Urinary bladder (tissue), 3 donors: ENCODE measurements at regions not wholly inside any gene's neighbourhood (a gene's known extent, or its start where the extent isn't known, plus 50 kb on each side); places are given as distances from the start of the nearest gene placed in this dataset.

ENCODE experiments used
- DNase-seq: peaks from one replicate; pipeline ENCODE4 v3.0.0-alpha.2; 2015; ENCODE audit errors: extremely low spot score
- H3K27ac ChIP-seq: one replicate; pipeline ENCODE4 v1.5.1; 2013; ENCODE audit warnings: low read depth, mild to moderate bottlenecking, moderate library complexity
- H3K36me3 ChIP-seq: one replicate; pipeline ENCODE4 v1.6.1; 2013; ENCODE audit warnings: mild to moderate bottlenecking, moderate library complexity; ENCODE audit not compliant: insufficient read depth
- H3K4me1 ChIP-seq: one replicate; pipeline ENCODE4 v1.6.1; 2013; ENCODE audit warnings: mild to moderate bottlenecking, moderate library complexity; ENCODE audit not compliant: insufficient read depth
- H3K4me3 ChIP-seq: one replicate; pipeline ENCODE4 v1.5.1; 2013; ENCODE audit warnings: low read depth, low read length
- WGBS: extraction: QIAGEN DNeasy Blood & Tissue Kit; methylation state at CpG from one replicate; pipeline ENCODE4 v1.1.7; 2013; 5-methylcytosine and 5-hydroxymethylcytosine counted together
- donor health status: healthy with polysubstance abuse.
- donor health status: healthy.

DNA sequence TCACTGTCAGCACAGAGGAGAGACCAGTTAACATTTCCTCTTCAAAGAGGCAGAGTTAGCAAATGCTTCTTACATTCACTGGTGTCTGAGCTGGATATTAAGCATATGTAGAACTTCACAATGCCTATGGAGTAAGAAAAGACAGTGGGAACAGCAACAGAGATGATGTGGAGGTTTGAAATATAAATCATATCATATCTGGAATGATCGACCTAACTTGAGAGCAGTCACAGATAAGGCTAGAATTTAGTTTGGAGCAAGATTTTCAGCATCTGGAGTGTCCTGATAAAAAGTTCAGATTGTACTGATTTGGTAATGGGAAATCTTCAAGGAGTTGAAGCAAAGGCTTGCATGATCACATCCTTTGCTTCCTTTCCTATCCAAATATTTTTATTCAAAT lies 90.5 kb upstream of the ANKRD50 start:
- H3K4me1 ChIP-seq = no peaks in the 10 kb centered on the region
- WGBS = 16% methylated on average over 1 of the region's 1 CpG
- peak; percentile 7 for DNase-seq
- H3K27ac ChIP-seq = no peak overlapping the region
- no peaks in the 10 kb centered on the region for H3K36me3 ChIP-seq
- no peak overlapping the region for H3K4me3 ChIP-seq

DNA sequence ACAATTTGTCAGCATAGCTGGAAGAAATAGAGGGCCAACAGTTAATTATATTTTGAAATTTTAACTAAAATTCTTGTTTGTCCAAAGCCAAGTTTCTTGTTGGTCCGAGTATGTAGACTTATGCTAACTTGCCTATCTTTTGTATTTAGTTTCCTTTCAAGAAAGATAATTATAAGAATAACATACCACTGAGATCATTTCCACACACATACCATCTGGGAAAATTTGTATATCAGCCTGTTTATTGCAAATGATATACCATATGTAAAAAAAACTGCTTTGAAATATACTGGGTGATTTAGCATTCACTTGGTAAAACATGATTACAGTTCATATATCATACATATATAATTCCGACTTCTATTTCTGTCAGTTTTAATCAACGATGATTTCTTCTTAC lies 84.7 kb upstream of the ANKRD50 start:
- 70% methylated on average over 3 of the region's 3 CpGs for WGBS
- H3K27ac ChIP-seq = no peak overlapping the region
- no peaks in the 10 kb centered on the region for H3K4me1 ChIP-seq
- no peak for DNase-seq
- H3K36me3 ChIP-seq = no peaks in the 10 kb centered on the region
- H3K4me3 ChIP-seq = no peak overlapping the region

DNA sequence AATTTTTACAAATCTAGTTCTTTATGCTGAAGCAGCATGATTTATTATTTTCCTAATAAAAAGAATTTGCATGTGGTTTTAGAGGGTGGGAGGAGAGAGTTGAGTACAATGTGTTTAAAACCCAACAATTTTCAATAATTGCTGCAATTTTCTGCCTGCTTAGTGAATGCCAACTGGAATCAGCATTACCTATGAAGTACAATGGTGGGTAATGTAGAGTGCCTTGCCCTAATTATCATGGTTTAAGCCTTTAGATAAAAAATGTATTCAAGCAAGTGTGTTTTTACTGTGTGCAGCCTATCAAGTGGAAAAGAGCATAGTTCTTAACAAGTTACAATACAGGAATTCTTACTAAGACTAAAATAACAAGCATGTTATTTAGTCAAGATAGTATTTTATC lies 77.9 kb upstream of the ANKRD50 start:
- no peak for DNase-seq
- no peak overlapping the region for H3K4me3 ChIP-seq
- no peak overlapping the region for H3K27ac ChIP-seq
- no peaks in the 10 kb centered on the region for H3K4me1 ChIP-seq
- no peaks in the 10 kb centered on the region for H3K36me3 ChIP-seq

- H3K36me3 ChIP-seq = no peaks in the 10 kb centered on the region
- no peak overlapping the region for H3K4me3 ChIP-seq
- H3K4me1 ChIP-seq = no peaks in the 10 kb centered on the region
- H3K27ac ChIP-seq = no peak overlapping the region
- WGBS = 72% methylated on average over 2 of the region's 2 CpGs
- no peak for DNase-seq
Measured at GRCh38 chr4:124786634-124787033, 74.1 kb upstream of the ANKRD50 start.

DNA sequence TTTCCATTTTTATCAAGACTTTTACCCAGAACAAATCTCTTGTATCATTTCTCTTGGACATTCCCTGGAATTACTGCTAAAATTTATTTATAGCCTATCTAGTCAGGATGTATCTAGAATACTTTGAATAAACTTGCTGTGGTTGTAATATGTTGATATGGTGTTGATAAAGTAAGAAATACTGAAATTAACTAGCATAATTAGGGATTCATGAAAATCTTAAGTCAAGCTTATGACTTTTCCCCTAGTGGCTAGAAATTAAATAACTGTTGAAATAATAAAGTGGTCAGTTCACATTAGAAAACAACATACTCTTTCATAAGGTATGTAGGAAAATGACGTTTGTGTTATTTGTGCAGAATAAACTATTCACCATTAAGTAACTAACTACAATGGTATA lies 73.1 kb upstream of the ANKRD50 start:
- H3K36me3 ChIP-seq = no peaks in the 10 kb centered on the region
- no peak for DNase-seq
- no peak overlapping the region for H3K4me3 ChIP-seq
- WGBS = 77% methylated on average over 1 of the region's 1 CpG
- H3K4me1 ChIP-seq = no peaks in the 10 kb centered on the region
- no peak overlapping the region for H3K27ac ChIP-seq

DNA sequence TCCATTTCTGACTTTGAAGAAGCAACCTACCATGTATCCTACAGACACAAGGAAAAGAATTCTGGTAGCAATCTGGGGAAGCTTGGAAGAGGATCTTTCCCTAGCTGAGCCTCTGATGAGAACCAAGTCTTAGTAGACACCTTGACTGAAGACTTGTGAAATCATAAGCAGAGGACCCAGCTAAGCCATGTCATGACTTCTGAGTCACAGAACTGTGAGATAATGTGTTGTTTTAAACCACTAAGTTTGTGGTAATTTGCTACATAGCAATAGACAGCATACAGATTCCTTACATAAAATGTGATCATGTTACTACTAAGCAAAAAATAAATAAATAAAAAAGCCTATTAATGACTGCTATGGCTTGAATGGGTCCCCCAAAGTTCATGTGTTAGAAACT lies 71.3 kb upstream of the ANKRD50 start:
- DNase-seq = no peak
- no peaks in the 10 kb centered on the region for H3K4me1 ChIP-seq

DNA sequence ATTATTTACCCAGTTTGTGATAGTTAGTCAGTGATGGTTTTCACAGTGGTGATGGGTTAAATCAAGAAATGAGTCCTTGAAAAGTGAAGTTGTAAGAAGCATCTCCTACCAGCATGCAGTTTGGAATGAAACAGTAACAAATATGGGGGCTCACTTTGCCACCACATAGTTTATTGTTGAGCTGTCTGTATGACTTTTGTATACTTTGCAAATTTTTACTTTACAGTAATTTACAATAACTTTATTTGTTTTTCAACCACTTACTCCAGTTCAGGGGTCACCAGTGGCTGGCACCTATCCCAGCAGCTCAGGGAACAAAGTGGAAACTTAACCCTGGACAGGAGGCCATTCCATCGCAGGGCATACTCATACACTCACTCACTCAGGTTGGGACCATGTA lies 64.5 kb upstream of the ANKRD50 start:
- WGBS = 83% methylated on average over 1 of the region's 1 CpG

More for the DNA sequence above, 71.3 kb upstream of the ANKRD50 start:
- no peak overlapping the region for H3K4me3 ChIP-seq
- H3K27ac ChIP-seq = no peak overlapping the region
- H3K36me3 ChIP-seq = no peaks in the 10 kb centered on the region

DNA sequence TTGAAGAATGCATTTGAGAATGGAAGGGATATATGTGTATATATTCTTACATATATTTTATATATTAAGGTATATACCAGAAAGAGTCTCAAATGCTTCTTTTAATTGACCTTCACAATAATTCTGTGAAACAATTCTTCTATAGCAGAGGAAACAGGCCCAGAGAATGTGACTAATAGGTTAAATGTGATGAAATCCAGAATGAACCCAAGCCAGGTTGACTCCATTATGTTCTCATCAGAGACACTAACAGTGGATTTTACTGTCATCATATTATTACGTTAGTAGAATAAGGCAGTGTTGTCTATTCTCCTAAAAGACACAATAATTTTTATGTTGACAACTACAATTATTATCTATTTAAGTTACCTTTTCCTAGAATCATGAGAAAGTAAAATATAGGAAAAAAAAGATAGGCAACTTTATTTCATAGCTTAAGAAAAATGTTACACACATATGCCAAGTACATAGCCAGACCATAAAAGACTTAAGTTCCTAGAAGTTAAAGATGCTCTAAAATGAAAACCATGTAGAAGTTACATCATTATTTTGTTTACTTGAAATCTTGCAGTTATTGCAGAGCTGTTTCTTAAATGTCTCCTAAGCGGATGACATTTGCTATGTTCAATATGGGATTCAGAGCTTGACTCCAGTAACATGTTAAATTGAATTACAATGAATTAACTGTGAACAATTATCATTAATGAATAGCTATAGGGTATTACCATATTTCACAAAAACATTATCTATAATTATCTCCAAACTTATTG lies 56.2 kb upstream of the ANKRD50 start:
- no peaks in the 10 kb centered on the region for H3K36me3 ChIP-seq
- no peak overlapping the region for H3K27ac ChIP-seq
- 45% methylated on average over 2 of the region's 2 CpGs for WGBS
- H3K4me1 ChIP-seq = no peaks in the 10 kb centered on the region
- DNase-seq = no peak
- no peak overlapping the region for H3K4me3 ChIP-seq

More for the DNA sequence above, 64.5 kb upstream of the ANKRD50 start:
- Histone ChIP-seq H3K4me3 (no peak overlapping the region), H3K36me3 (no peaks in the 10 kb centered on the region), H3K27ac (no peak overlapping the region), H3K4me1 (no peaks in the 10 kb centered on the region)
- DNase-seq = no peak

DNA sequence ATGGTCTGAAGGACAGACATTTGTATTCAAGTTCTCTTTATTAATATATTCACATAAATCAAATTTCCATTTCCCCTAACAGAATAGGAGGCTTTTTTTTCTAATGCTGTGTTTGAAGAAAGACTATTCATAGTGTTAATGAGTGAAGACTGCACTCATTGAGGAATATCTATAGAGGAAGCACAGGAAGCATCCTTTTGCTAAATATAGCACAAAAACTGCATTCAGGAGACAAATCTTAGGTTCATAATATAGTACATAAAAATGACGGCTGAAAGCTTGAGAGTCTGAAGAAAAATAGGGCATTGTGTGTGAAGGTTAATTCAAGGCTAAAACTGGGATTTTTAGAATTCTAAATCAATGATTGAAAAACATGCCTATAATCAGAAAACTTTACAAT lies 50.4 kb upstream of the ANKRD50 start:
- WGBS = 65% methylated on average over 1 of the region's 1 CpG
- H3K27ac ChIP-seq = no peak overlapping the region
- H3K4me3 ChIP-seq = no peak overlapping the region
- no peak for DNase-seq
- H3K36me3 ChIP-seq = no peaks in the 10 kb centered on the region
- no peaks in the 10 kb centered on the region for H3K4me1 ChIP-seq
